Panc1 (cell line): ENCODE measurements at regions not wholly inside any gene's neighbourhood (a gene's known extent, or its start where the extent isn't known, plus 50 kb on each side); places are given as distances from the start of the nearest gene placed in this dataset.

ENCODE experiments used
- ATAC-seq: fragments of 200-7000 bp; cut with Tn5 transposase; 2 replicates; pipeline ENCODE4 v1.9.1; 2020; ENCODE audit warnings: mild to moderate bottlenecking, moderate library complexity
- BruUV-seq: library from RNA; stranded (reverse); fragments of 400-500 nt; replicated peaks from 2 replicates; lab custom pipeline; 2021; lab: Mats Ljungman, UMichigan
- CTCF ChIA-PET: fragments of 300-600 bp; sonication (Branson Sonifier 250); formaldehyde crosslinking; loops from one replicate; lab custom pipeline; 2022; ENCODE audit warnings: antibody characterized with exemption; lab: Charles Lee
- POLR2A ChIA-PET: fragments of 300-600 bp; sonication (Branson Sonifier 250); formaldehyde crosslinking; loops from one replicate; lab custom pipeline; 2022; ENCODE audit warnings: antibody characterized with exemption; lab: Charles Lee
- DNase-seq: peaks from one replicate; pipeline ENCODE4 v3.0.0-alpha.2; 2010; ENCODE audit warnings: low read depth, low spot score
- H3K27ac ChIP-seq: 2 replicates; pipeline ENCODE4 v1.5.1; 2011; ENCODE audit warnings: mild to moderate bottlenecking, low read length, inconsistent platforms
- H3K27me3 ChIP-seq: fragments of 200-500 bp; sonication (Bioruptor generic); 2 replicates; pipeline ENCODE4 v1.6.0; 2014; ENCODE audit warnings: low read length, inconsistent platforms; ENCODE audit not compliant: control insufficient read depth, insufficient read depth
- H3K36me3 ChIP-seq: fragments of 200-500 bp; sonication (Bioruptor generic); 2 replicates; pipeline ENCODE4 v1.5.1; 2014; ENCODE audit warnings: inconsistent platforms, mild to moderate bottlenecking, low read length, moderate library complexity; ENCODE audit not compliant: control insufficient read depth, insufficient read depth
- H3K4me1 ChIP-seq: 2 replicates; pipeline ENCODE4 v1.5.1; 2011; ENCODE audit warnings: inconsistent platforms, mild to moderate bottlenecking, low read length, moderate library complexity; ENCODE audit not compliant: control insufficient read depth, insufficient read depth
- H3K4me3 ChIP-seq, 2 experiments: 2 replicates each; pipeline ENCODE4 v1.5.1; 2011 to 2012; ENCODE audit warnings: low read depth in 2 of 2, low read length in 2 of 2, mild to moderate bottlenecking in 2 of 2, inconsistent platforms in 1 of 2, moderate library complexity in 1 of 2
- H3K9me3 ChIP-seq: fragments of 200-500 bp; sonication (Bioruptor generic); 2 replicates; pipeline ENCODE4 v1.5.1; 2014; ENCODE audit warnings: low read depth, mild to moderate bottlenecking, inconsistent platforms, low read length, moderate library complexity; ENCODE audit not compliant: control insufficient read depth, insufficient read depth
- CTCF ChIP-seq: fragments of 450-650 bp; IDR thresholded peaks from 2 replicates; pipeline ENCODE4 v1.5.1; 2017; ENCODE audit warnings: mild to moderate bottlenecking
- POLR2AphosphoS5 ChIP-seq: IDR thresholded peaks from 2 replicates; pipeline ENCODE4 v1.6.1; 2012; ENCODE audit warnings: mild to moderate bottlenecking, low read depth, low read length, moderate library complexity
- SIN3A ChIP-seq: IDR thresholded peaks from 2 replicates; pipeline ENCODE4 v1.6.1; 2012; ENCODE audit warnings: low read depth, mild to moderate bottlenecking, low read length, moderate library complexity, borderline replicate concordance; ENCODE audit not compliant: insufficient read depth
- TCF7L2 ChIP-seq: IDR thresholded peaks from 2 replicates; pipeline ENCODE4 v1.6.1; 2011; ENCODE audit warnings: mild to moderate bottlenecking, low read depth, low read length, inconsistent platforms
- in situ Hi-C: cut with HindIII; loops from 2 replicates; pipeline ENCODE4 v1.10.0; 2016; ENCODE audit warnings: low sequenced_read_pairs, low pct_unique_long_range_greater_than_20kb
- intact Hi-C: fragments of 100-400 bp; cut with micrococcal nuclease; formaldehyde crosslinking; loops from one replicate; pipeline ENCODE4 v1.10.0; 2022; ENCODE audit not compliant: unreplicated experiment
- TF ChIP-seq, protein P1 (sequence below), 2 experiments: IDR thresholded peaks; 2 replicates each; pipeline ENCODE4 v1.6.1; 2011 to 2012; ENCODE audit warnings: low read depth in 2 of 2, control low read depth in 1 of 2, low read length in 1 of 2, mild to moderate bottlenecking in 1 of 2, moderate library complexity in 1 of 2; ENCODE audit not compliant: insufficient read depth in 1 of 2

DNA sequence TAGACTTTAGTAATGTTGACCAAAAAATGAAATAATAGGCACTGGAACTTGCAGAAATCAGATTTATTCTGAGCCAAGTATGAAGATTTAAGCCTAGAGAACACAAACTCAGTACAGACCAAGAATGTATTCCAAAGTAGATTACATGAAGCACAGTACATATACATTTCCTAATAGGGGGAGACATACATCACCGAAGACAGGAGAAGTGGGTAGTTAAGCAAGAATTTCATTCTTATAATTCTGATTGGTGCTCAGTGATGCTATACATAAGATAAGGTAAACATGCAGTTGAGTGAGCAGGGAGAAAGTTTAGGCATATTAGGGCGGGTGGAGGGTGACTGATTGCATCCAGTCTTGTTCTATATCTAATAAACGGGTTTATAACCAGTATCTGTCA is 2218.8 kb downstream of the PCDH9 start:
- DNase-seq: no peak
- no peaks in the 10 kb centered on the region for H3K27me3 ChIP-seq
- no peak overlapping the region for H3K4me3 ChIP-seq
- intact Hi-C loops (no loop called here), in situ Hi-C loops (no loop called here)
- TF ChIP-seq, protein P1, sequence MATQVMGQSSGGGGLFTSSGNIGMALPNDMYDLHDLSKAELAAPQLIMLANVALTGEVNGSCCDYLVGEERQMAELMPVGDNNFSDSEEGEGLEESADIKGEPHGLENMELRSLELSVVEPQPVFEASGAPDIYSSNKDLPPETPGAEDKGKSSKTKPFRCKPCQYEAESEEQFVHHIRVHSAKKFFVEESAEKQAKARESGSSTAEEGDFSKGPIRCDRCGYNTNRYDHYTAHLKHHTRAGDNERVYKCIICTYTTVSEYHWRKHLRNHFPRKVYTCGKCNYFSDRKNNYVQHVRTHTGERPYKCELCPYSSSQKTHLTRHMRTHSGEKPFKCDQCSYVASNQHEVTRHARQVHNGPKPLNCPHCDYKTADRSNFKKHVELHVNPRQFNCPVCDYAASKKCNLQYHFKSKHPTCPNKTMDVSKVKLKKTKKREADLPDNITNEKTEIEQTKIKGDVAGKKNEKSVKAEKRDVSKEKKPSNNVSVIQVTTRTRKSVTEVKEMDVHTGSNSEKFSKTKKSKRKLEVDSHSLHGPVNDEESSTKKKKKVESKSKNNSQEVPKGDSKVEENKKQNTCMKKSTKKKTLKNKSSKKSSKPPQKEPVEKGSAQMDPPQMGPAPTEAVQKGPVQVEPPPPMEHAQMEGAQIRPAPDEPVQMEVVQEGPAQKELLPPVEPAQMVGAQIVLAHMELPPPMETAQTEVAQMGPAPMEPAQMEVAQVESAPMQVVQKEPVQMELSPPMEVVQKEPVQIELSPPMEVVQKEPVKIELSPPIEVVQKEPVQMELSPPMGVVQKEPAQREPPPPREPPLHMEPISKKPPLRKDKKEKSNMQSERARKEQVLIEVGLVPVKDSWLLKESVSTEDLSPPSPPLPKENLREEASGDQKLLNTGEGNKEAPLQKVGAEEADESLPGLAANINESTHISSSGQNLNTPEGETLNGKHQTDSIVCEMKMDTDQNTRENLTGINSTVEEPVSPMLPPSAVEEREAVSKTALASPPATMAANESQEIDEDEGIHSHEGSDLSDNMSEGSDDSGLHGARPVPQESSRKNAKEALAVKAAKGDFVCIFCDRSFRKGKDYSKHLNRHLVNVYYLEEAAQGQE (IDR thresholded peaks at IDR 0.05; ENCODE audit: insufficient read depth in 1 of 2, low read depth in 2 of 2, low read length in 1 of 2): no peak
- TF ChIP-seq CTCF: no peak
- H3K9me3 ChIP-seq: no peaks in the 10 kb centered on the region
- no peak for ATAC-seq
- no peak overlapping the region for H3K27ac ChIP-seq
- H3K36me3 ChIP-seq: no peaks in the 10 kb centered on the region
- ChIA-PET POLR2A (no interaction called here), CTCF (no interaction called here)
- no TSS peak for BruUV-seq
- H3K4me1 ChIP-seq: no peaks in the 10 kb centered on the region; the same call in 1 of the 2 replicates

DNA sequence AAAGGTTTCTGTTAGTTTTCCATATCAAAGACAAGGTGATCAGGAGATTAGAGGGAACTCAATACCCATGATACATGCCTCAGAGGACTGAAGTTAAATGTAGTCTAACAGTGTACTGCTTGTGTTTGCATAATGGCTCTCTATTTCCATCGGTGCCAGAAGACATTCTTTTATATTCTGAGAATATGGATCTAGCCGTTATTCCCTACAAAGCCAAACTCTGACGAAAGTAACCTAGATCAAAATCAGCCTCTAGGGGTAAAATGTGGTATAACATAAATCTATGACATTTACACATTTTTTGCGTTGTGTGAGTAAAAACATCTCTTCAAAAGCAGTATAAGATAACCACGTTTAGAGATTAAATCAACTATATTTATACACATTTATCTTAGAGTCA is 2232.7 kb downstream of the PCDH9 start:
- intact Hi-C loops: no loop called here
- H3K27ac ChIP-seq: no peak overlapping the region
- in situ Hi-C loops: no loop called here
- H3K4me1 ChIP-seq: no peaks in the 10 kb centered on the region
- no peak for TF ChIP-seq CTCF
- TF ChIP-seq, protein P1 (IDR thresholded peaks at IDR 0.05; ENCODE audit: insufficient read depth in 1 of 2, low read depth in 2 of 2, low read length in 1 of 2): no peak
- TF ChIP-seq TCF7L2: no peak
- no peak for TF ChIP-seq POLR2AphosphoS5
- no peak for TF ChIP-seq SIN3A
- CTCF ChIA-PET: no interaction called here
- no peak for DNase-seq
- no peaks in the 10 kb centered on the region for H3K27me3 ChIP-seq
- POLR2A ChIA-PET: no interaction called here
- H3K9me3 ChIP-seq: no peaks in the 10 kb centered on the region
- ATAC-seq: no peak
- H3K4me3 ChIP-seq: no peak overlapping the region
- no TSS peak for BruUV-seq
- no peaks in the 10 kb centered on the region for H3K36me3 ChIP-seq
